Coronary artery (tissue), 2 donors: ENCODE measurements at regions not wholly inside any gene's neighbourhood (a gene's known extent, or its start where the extent isn't known, plus 50 kb on each side); places are given as distances from the start of the nearest gene placed in this dataset.

Experiments used
- DNase-seq: peaks from one replicate; pipeline ENCODE4 v3.0.0-alpha.2; 2017; ENCODE audit warnings: low spot score
- H3K27ac ChIP-seq, 2 donors: fragments of 200-600 bp; sonication (generic); one replicate each; pipeline ENCODE4 v1.5.1; 2016 to 2019
- H3K4me3 ChIP-seq: fragments of 200-600 bp; sonication (generic); 2 replicates; pipeline ENCODE4 v1.5.1; 2016; ENCODE audit warnings: mild to moderate bottlenecking, moderate library complexity
- TF ChIP-seq, protein P1 (sequence below): fragments of 200-600 bp; sonication (generic); IDR thresholded peaks from one replicate; pipeline ENCODE4 v1.5.1; 2019; ENCODE audit warnings: antibody characterized with exemption

DNA sequence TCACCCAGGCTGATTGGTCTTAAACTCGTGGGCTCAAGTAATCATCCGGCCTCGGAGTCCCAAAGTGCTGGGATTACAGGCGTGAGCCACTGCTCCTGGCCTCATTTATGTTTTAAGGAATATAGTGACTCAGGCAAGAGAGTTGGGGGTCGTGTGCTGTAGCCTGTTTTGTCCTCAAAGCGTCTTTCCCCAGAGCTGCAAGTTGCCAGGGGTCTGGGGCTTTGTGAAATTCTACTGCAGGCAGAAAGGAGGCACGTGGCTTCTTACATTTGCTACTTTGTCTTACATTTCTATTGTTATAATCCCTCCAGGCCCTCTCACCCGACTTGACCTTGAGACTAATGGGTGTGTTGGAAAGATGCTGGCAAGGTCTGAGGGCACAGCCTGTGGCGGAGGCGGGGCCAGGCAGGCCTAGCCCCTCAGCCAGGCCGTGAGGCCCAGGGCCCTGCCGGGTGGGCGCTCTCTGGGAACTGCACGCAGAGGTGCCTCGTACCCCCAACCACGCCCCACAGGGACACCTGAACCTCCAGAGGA lies 85.8 kb upstream of the NDUFV2 start:
- TF ChIP-seq, protein P1, sequence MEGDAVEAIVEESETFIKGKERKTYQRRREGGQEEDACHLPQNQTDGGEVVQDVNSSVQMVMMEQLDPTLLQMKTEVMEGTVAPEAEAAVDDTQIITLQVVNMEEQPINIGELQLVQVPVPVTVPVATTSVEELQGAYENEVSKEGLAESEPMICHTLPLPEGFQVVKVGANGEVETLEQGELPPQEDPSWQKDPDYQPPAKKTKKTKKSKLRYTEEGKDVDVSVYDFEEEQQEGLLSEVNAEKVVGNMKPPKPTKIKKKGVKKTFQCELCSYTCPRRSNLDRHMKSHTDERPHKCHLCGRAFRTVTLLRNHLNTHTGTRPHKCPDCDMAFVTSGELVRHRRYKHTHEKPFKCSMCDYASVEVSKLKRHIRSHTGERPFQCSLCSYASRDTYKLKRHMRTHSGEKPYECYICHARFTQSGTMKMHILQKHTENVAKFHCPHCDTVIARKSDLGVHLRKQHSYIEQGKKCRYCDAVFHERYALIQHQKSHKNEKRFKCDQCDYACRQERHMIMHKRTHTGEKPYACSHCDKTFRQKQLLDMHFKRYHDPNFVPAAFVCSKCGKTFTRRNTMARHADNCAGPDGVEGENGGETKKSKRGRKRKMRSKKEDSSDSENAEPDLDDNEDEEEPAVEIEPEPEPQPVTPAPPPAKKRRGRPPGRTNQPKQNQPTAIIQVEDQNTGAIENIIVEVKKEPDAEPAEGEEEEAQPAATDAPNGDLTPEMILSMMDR: no peak
- H3K4me3 ChIP-seq: peak overlapping the region; percentile 61
- no peak for DNase-seq
- H3K27ac ChIP-seq: peak overlapping the region; percentile 59 to 77

DNA sequence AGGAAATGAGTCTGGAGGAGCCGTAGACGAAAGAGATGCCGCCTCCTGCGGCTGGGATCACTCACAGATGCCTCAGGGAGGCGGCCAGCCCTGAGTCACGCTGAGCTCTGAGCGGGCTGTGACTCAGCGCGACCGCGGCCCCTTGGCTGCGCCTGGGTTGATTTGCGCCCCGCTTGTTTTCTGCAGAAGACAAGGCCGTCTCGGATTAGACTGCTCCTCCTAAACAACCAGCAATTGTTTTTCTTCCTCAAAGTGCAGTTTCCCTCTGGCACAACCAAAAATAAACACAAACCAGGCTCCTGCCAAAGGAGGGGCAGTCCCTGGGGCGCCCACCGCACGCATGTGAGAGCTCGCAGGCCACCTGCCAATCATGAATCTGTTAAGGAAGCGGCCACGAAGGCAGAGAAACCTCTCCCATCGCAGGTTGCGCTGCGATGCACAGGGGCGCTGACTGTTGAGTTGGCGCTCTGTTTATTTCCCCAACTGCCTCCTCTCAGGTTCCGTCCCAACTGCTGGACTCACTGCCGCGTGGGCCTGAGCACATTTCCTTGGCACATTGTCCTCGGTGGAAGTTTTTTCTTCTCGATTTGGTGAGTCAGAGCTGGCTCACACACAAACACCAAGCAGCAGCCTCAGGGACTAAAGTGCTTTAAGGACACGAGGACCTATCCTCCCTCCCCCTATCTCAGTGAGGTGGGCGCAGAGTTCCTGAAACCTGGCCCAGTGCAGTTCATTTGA lies 85.2 kb upstream of the NDUFV2 start:
- DNase-seq: peak; percentile 81
- Histone ChIP-seq H3K4me3 (peak overlapping the region; percentile 61), H3K27ac (peak overlapping the region; percentile 59 to 77)
- TF ChIP-seq, protein P1: no peak

DNA sequence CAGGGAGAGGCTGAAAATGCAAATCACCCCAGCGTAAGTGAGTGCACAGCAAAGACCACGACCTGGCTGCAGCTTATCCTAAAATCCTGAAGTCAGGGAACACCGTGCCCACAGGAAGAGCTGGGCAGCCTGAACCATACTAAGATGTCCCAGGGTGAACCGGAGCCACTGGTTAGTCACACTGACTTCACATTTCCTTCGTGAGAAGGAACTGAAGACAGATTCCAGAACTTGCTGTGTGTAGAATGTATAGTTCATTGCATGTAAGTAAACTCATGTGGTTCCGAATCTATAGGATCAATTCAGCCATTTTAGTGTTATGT lies 84.6 kb upstream of the NDUFV2 start:
- TF ChIP-seq, protein P1: no peak
- Histone ChIP-seq H3K4me3 (peak overlapping the region; percentile 61), H3K27ac (peak overlapping the region; percentile 59 to 77)
- no peak for DNase-seq

DNA sequence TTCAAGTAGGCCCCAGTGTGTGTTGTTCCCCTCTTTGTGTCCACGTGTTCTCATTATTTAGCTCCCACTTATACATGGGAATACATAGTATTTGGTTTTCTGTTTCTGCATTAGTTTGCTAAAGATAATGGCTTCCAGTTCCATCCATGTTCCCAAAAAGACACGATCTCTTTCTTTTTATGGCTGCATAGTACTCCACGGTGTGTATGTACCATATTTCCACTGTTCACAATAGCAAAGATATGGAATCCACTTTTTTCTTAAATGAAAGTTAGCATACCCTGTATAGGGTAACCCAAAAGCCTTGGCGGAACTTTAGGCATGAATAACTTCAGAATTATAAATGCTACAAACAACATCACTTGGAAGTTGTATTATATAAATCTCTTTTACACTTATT lies 83.4 kb upstream of the NDUFV2 start:
- no peak overlapping the region for H3K4me3 ChIP-seq
- no peak for DNase-seq
- TF ChIP-seq, protein P1: no peak
- no peak overlapping the region for H3K27ac ChIP-seq

DNA sequence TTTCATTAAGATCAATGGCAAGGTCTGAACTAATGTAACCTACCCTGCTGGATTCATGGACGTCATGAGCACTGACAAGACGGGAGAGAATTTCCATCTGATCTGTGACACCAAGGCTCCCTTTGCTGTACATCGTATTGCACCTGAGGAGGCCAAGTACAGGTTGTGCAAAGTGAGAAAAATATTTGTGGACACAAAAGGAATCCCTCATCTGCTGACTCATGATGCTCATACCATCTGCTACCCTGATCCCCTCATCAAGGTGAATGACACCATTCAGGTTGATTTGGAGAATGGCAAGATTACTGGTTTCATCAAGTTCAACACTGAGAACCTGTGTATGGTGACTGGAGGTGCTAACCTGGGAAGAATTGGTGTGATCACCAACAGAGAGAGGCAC lies 82.3 kb upstream of the NDUFV2 start:
- Histone ChIP-seq H3K27ac (no peak overlapping the region), H3K4me3 (no peak overlapping the region)
- TF ChIP-seq, protein P1: no peak
- no peak for DNase-seq

DNA sequence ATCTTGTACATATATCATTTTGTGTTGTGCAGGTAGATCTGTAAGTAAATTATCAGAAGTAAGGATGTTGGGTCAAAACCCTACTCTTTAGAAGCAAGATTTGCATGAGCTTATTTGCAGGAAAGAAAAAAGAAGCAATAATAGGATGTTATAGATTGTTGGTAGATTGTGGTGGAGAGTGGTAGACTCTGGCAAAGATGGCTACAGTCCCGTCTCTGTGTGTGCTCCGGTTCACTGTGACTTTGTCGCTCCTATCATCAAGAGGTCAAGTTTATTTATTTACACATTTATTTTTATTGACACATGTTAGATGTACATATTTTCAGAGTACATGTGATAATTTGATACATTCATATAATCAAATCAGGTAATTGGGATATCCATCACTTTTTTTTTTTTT lies 81.0 kb upstream of the NDUFV2 start:
- DNase-seq: no peak
- TF ChIP-seq, protein P1: no peak
- Histone ChIP-seq H3K27ac (no peak overlapping the region), H3K4me3 (no peak overlapping the region)
